HG03571 (cell line): ENCODE measurements at regions not wholly inside any gene's neighbourhood (a gene's known extent, or its start where the extent isn't known, plus 50 kb on each side); places are given as distances from the start of the nearest gene placed in this dataset.
"Not testable (repeated sequence)": the region's sequence is repeated elsewhere in the genome, so short reads cannot be mapped to it uniquely, and the experiment has no call there.

ENCODE experiments used
- ATAC-seq: cut with Tn5 transposase; IDR thresholded peaks from one replicate; pipeline ENCODE4 v1.9.1; 2021; ENCODE audit not compliant: unreplicated experiment

GRCh38 chr10:34016576-34016975 lies 682.1 kb upstream of the NRP1 start:
- ATAC-seq, result no peak

DNA sequence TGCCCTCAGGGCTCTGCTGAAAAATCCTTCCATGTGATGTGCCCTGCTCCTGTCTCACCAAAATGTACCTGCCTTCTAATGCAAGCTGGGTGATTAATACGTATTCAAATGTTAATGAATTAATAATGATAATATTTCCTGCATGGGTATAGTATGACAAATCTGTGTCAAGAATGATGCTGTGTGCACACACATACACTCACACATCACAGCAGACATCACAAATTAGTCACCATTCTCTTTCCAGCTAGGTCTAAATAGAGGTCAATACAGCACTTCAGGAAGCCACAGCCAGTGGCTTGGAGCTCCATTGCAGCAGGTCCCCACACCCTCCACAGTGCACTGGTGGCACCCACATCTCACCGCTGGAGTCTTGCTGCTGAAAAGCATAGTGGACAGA lies 681.2 kb upstream of the NRP1 start:
- ATAC-seq, result no peak

DNA sequence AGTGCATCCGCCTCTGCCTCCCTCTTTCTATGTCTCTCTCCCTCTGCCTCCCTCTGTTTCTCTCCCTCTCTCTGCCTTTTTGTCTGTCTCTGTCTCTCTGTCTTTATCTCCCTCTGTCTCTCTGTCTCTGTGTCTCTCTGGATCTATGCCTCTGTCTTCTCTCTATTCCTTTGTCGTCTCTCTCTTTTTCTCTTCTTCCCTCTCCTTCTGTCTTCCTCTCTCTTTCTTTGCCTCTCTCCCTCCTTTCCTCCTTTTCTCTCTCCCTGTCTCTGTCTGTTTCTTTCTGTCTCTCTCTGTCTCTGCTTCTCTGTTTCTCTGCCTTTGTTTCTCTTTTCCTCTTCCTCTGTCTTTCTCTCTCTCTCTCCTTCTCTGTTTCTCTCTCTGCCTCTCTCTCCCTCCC lies 678.8 kb upstream of the NRP1 start:
- no peak for ATAC-seq

- ATAC-seq, result no peak
Measured at GRCh38 chr10:34010891-34011290, 676.4 kb upstream of the NRP1 start.

- not testable (repeated sequence) for ATAC-seq
Measured at GRCh38 chr10:34010228-34010627, 675.8 kb upstream of the NRP1 start.

GRCh38 chr10:34008656-34009055 lies 674.2 kb upstream of the NRP1 start:
- ATAC-seq, result no peak

DNA sequence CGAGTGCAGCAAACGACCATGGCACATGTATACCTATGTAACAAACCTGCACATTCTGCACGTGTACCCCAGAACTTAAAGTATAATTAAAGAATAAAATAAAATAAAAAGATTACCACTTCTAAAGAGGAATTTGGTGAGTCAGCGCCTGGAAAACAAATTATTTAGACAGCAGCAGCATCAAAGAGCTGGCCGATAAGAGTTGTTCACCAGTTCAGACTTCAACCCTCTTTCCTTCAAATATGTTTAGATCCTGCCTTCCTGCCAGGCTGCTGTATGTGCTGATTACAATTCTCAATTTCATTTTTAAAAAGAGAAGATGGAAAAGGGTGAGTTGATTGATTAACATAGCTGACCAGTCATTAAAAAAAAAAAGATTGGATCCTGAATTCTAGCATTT lies 672.0 kb upstream of the NRP1 start:
- no peak for ATAC-seq

DNA sequence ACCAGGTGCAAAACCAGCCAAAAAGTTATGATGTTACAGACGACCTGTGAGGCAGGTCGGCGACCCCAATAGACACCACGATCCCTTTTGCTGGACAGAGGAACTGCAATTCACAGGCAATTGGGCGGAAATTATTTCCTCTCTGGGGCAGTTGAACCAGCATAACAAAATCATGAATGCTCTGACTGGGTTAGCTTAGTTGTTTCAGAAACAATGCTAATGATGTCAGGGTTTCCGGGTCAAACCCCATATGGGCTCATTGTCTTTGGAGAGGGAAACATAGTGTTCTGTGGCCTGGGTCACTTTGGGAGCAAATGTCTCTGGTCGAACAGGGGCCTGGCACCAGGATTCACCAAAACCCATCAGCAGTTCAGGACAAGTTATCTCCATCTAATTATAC lies 669.1 kb upstream of the NRP1 start:
- ATAC-seq, result no peak

- ATAC-seq, result no peak
Measured at GRCh38 chr10:34002896-34003295, 668.4 kb upstream of the NRP1 start.

DNA sequence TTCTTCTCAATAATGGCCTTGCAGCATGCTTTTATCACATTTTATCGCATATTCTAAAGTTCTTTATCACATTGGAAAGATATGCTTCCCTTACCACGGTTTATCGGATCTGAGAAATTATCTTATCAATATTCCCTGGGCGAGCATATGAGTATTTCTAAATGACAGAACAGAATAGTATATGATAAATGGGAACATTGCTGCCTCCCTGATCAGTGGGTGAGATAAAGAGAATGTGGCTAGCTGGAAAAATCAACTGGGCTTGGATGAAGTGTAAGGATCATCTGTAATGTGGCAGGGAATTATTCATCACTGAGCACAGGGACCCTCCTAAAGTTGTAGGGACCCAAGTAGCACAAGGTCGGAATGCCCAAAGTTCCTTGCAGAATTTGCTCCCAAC lies 667.4 kb upstream of the NRP1 start:
- ATAC-seq, result no peak

DNA sequence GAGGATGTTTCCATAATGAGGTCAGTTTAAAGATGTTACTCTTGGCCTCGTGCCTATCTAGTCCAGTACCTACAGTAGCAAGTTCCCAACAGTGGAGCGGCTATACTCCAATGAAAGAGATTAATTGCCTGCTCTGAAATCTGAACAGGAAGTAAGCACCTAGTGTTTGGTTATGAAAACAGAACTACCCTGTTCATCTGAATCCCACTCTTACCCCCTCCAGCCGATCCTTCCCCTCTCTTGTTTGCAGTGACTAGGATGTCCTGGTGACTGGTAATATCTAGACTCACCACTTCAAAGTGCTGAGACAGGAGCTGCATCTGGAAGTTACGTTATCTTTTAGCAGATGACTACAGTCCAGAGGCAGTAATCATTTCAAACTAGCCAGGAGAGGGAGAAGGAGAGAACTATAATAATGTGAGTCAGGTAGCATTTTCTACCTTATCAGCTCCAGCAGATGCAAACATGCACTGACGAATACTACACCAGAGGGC lies 666.7 kb upstream of the NRP1 start:
- no peak for ATAC-seq

DNA sequence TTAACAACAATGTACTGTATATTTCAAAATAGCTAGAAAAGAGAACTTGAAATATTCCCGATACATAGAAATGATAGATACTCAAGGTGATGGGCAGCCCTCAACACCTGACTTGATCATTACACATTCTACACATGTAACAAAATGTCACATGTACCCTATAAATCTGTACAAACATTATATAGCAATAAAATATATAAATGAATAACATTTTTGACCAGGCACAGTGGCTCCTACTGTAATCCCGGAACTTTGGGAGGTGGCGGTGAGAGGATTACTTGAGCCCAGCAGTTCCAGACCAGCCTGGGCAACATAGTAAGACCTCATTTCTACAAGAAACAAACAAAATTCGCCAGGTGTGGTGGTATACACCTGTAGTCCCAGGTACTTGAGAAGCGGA lies 659.5 kb upstream of the NRP1 start:
- ATAC-seq, result no peak

- no peak for ATAC-seq
Measured at GRCh38 chr10:33991924-33992323, 657.5 kb upstream of the NRP1 start.

- no peak for ATAC-seq
Measured at GRCh38 chr10:33986515-33986914, 652.0 kb upstream of the NRP1 start.

DNA sequence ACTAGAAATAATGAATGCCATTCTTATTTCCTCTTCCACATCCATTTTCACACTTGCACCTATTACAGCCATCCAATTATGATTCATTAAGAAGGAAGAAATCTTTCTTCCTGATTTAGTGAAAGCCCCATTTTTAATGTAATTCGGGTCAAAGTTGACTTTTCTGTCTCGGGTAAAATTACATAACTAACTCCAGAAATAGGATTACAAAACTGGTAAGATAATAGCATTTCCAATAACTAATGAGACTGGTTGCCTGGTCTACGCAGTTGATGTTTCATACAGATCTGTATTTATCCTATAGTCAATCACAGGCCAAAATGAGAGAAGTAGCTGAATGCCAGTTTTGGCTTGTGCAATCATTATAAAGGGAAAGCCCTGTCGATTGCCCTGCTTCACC lies 651.5 kb upstream of the NRP1 start:
- no peak for ATAC-seq

- no peak for ATAC-seq
Measured at GRCh38 chr10:33982995-33983394, 648.5 kb upstream of the NRP1 start.

DNA sequence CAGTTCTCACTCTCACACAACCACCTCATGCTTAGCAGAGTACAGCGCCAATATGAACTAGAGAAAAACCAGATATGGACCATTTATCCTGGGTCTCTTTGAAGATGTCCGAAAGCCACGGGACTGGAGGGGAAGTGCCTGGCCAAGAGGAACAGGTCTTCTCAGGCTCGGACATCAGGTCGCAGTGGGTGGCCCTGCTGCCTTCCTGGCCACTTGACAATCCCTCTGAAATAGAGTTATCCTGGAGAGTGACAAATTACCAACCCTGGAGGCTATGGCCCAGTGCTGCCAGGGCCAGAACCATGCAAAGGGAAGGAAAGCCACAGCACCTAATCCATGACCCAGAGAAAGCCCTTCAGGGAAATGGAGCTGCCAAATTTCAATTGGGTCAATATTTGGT lies 646.8 kb upstream of the NRP1 start:
- ATAC-seq, result no peak

DNA sequence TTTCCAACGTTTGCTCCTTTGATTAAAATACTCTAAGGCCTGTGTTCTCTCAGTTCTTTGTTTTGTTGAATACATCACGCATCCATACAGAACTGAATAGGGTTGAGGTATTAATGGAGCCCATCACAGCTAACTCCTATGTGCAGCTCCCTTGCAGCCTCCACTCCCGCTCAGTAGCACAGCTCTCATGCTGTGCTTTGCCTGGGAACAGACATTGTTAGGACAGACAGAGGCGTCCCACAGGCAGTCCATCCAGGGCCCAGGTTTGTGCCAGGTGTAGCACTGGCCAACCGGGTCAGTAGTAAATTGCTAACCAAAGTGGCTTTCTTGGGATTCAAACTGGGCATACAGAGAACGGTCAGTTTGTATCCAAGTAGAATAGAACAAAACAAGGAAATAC lies 644.7 kb upstream of the NRP1 start:
- no peak for ATAC-seq

DNA sequence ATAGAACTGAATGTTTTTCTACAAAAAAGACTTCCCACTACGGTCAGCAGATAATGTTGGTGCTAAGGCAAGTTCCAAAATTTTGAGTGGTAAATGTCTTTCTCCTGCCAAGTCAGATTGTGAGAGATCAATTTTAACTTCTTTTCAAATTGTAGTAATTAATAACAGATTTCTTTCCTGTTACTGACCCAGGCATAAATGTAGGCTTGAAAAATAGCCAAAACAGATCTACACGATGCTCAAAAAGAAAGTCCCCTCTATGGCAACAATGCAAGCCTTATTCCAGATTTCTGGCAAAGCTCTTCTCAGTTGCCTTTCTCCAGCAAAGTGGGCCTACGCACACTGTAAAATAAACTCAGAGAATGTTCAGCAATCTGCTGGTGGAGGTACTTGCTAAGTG lies 641.0 kb upstream of the NRP1 start:
- no peak for ATAC-seq

DNA sequence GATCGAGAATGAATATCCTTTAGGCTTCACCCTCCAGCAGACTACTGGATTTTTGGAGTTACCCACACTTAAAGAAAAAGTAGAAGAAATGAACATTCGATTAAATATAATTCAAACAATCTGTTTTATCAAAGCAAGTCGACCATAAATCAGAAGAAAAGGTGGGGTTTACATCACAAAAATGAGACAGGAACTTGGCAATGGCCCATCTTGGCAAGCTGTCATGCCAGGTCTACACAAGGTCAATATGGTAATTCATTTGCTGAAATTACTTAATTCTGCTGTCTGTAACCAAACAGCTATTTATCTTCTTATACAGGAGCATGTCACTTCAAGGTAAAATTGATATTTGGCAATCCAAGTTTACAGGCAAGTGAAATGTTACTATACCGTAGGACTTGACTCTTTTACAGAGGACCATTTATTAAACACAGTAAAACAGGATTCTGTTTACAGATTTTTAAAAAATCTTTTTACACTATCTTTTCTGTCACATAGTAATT lies 640.6 kb upstream of the NRP1 start:
- ATAC-seq, result no peak

DNA sequence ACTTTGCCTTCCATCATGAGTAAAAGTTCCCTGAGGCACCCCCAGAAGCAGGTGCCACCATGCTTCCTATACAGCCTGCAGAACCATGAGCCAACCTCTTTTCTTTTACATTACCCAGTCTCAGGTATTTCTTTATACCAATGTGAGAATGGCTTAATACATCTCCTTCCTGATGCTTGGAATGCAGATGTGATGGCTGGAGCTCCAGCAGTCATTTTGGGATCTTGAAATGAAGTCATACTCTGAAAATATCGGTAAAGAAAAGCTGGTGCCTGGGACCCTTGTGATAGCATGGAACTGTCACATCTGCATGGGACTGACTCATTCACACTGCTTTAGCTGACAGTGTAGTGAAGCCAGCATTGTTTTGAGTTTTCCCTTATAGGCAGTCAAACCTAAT lies 634.5 kb upstream of the NRP1 start:
- ATAC-seq, result no peak

- no peak for ATAC-seq
Measured at GRCh38 chr10:33967606-33968120, 633.2 kb upstream of the NRP1 start.

- no peak for ATAC-seq
Measured at GRCh38 chr10:33966946-33967345, 632.5 kb upstream of the NRP1 start.
